DOHH2 (cell line): ENCODE measurements at regions not wholly inside any gene's neighbourhood (a gene's known extent, or its start where the extent isn't known, plus 50 kb on each side); places are given as distances from the start of the nearest gene placed in this dataset.

Experiments used
- CTCF ChIP-seq: fragments of 200-600 bp; sonication (generic); IDR thresholded peaks from one replicate; pipeline ENCODE4 v1.5.1; 2014; ENCODE audit warnings: antibody characterized with exemption, mild to moderate bottlenecking, low read depth, low read length; ENCODE audit not compliant: poor library complexity, severe bottlenecking
- EZH2phosphoT487 ChIP-seq: fragments of 200-600 bp; sonication (generic); IDR thresholded peaks from 2 replicates; pipeline ENCODE4 v1.6.1; 2017; ENCODE audit warnings: borderline replicate concordance, mild to moderate bottlenecking, antibody characterized with exemption, low read length, moderate library complexity, mixed read lengths

GRCh38 chr12:107402041-107403022 lies 283.3 kb upstream of the PWP1 start:
- TF ChIP-seq CTCF: peak; percentile 70
- TF ChIP-seq EZH2phosphoT487: no peak
